Calu3 (cell line): ENCODE measurements at regions not wholly inside any gene's neighbourhood (a gene's known extent, or its start where the extent isn't known, plus 50 kb on each side); places are given as distances from the start of the nearest gene placed in this dataset.

Experiments
- BruUV-seq: library from RNA; stranded (reverse); fragments of 400-500 nt; replicated peaks from 2 replicates; lab custom pipeline; 2021; lab: Mats Ljungman, UMichigan
- CTCF ChIA-PET: fragments of 300-600 bp; sonication (Branson Sonifier 250); formaldehyde crosslinking; loops from one replicate; lab custom pipeline; 2022; ENCODE audit warnings: antibody characterized with exemption; lab: Charles Lee
- DNase-seq: peaks from one replicate; pipeline ENCODE4 v3.0.0; 2022
- H3K27ac Mint-ChIP-seq: one replicate; pipeline ENCODE4 v1.8.0; 2022; ENCODE audit warnings: mixed read lengths; ENCODE audit not compliant: unreplicated experiment
- H3K27me3 Mint-ChIP-seq: one replicate; pipeline ENCODE4 v1.8.0; 2022; ENCODE audit warnings: mixed read lengths; ENCODE audit not compliant: unreplicated experiment
- H3K36me3 Mint-ChIP-seq: one replicate; pipeline ENCODE4 v1.8.0; 2022; ENCODE audit warnings: mild to moderate bottlenecking, moderate library complexity, mixed read lengths; ENCODE audit not compliant: insufficient read depth, unreplicated experiment
- H3K4me1 Mint-ChIP-seq: one replicate; pipeline ENCODE4 v1.8.0; 2022; ENCODE audit warnings: mild to moderate bottlenecking, low read depth, mixed read lengths; ENCODE audit not compliant: unreplicated experiment
- H3K4me3 Mint-ChIP-seq: one replicate; pipeline ENCODE4 v1.8.0; 2022; ENCODE audit warnings: mild to moderate bottlenecking, low read depth, moderate library complexity, mixed read lengths; ENCODE audit not compliant: unreplicated experiment
- H3K9me3 Mint-ChIP-seq: one replicate; pipeline ENCODE4 v1.8.0; 2022; ENCODE audit warnings: low read depth, mixed read lengths; ENCODE audit not compliant: unreplicated experiment
- CTCF ChIP-seq: fragments of 200-600 bp; IDR thresholded peaks from one replicate; pipeline ENCODE4 v1.8.0; 2022; ENCODE audit warnings: antibody characterized with exemption; ENCODE audit not compliant: unreplicated experiment
- intact Hi-C: fragments of 100-400 bp; cut with micrococcal nuclease; formaldehyde crosslinking; loops from one replicate; pipeline ENCODE4 v1.10.0; 2022; ENCODE audit not compliant: unreplicated experiment

GRCh38 chr4:128483816-128484215 is 196.2 kb upstream of the PGRMC2 start:
- Mint-ChIP-seq H3K36me3 (no peaks in the 10 kb centered on the region), H3K4me1 (no peaks in the 10 kb centered on the region), H3K27me3 (no peaks in the 10 kb centered on the region), H3K4me3 (no peak overlapping the region), H3K9me3 (no peaks in the 10 kb centered on the region), H3K27ac (no peak overlapping the region)
- no peak for DNase-seq
- intact Hi-C loops, result no loop called here
- no TSS peak for BruUV-seq
- CTCF ChIA-PET, result no interaction called here
- no peak for TF ChIP-seq CTCF

- H3K36me3 Mint-ChIP-seq, result no peaks in the 10 kb centered on the region
- no peak for TF ChIP-seq CTCF
- no peaks in the 10 kb centered on the region for H3K4me1 Mint-ChIP-seq
- BruUV-seq, result no TSS peak
- intact Hi-C loops, result no loop called here
- H3K27ac Mint-ChIP-seq, result no peak overlapping the region
- DNase-seq, result no peak
- H3K9me3 Mint-ChIP-seq, result no peaks in the 10 kb centered on the region
- no peak overlapping the region for H3K4me3 Mint-ChIP-seq
- no peaks in the 10 kb centered on the region for H3K27me3 Mint-ChIP-seq
- CTCF ChIA-PET, result no interaction called here
Measured at GRCh38 chr4:128483041-128483440, 195.4 kb upstream of the PGRMC2 start.

- Mint-ChIP-seq H3K4me3 (no peak overlapping the region), H3K4me1 (no peaks in the 10 kb centered on the region), H3K9me3 (no peaks in the 10 kb centered on the region), H3K27ac (no peak overlapping the region), H3K36me3 (no peaks in the 10 kb centered on the region), H3K27me3 (no peaks in the 10 kb centered on the region)
- no peak for TF ChIP-seq CTCF
- CTCF ChIA-PET, result no interaction called here
- intact Hi-C loops, result no loop called here
- no TSS peak for BruUV-seq
- DNase-seq, result no peak
Measured at GRCh38 chr4:128481752-128482480, 194.3 kb upstream of the PGRMC2 start.

GRCh38 chr4:128480945-128481344 is 193.3 kb upstream of the PGRMC2 start:
- Mint-ChIP-seq H3K27ac (no peak overlapping the region), H3K27me3 (no peaks in the 10 kb centered on the region), H3K4me3 (no peak overlapping the region), H3K4me1 (no peaks in the 10 kb centered on the region), H3K9me3 (no peaks in the 10 kb centered on the region), H3K36me3 (no peaks in the 10 kb centered on the region)
- CTCF ChIA-PET, result no interaction called here
- intact Hi-C loops, result no loop called here
- DNase-seq, result no peak
- BruUV-seq, result no TSS peak
- no peak for TF ChIP-seq CTCF
